ENCODE measurements at regions not wholly inside any gene's neighbourhood (a gene's known extent, or its start where the extent isn't known, plus 50 kb on each side); places are given as distances from the start of the nearest gene placed in this dataset.
"Not testable (repeated sequence)": the region's sequence is repeated elsewhere in the genome, so short reads cannot be mapped to it uniquely, and the experiment has no call there.

- not testable (repeated sequence) for H3K36me3 Mint-ChIP-seq, H3K4me1 Mint-ChIP-seq, H3K27ac Mint-ChIP-seq, H3K27me3 Mint-ChIP-seq, H3K4me3 Mint-ChIP-seq, H3K9me3 Mint-ChIP-seq
Observed at GRCh38 chr22:47860907-47861306, 1098.5 kb downstream of the TBC1D22A start.

GRCh38 chr22:47859881-47860525 is 1097.6 kb downstream of the TBC1D22A start:
- Mint-ChIP-seq H3K27ac (no peak overlapping the region), H3K4me3 (no peak overlapping the region), H3K9me3 (peaks cover 0 to 9% (median 5%) of the 10 kb centered on the region in 3 donors), H3K4me1 (no peaks in the 10 kb centered on the region), H3K36me3 (no peaks in the 10 kb centered on the region), H3K27me3 (peaks cover 3% of the 10 kb centered on the region)

DNA sequence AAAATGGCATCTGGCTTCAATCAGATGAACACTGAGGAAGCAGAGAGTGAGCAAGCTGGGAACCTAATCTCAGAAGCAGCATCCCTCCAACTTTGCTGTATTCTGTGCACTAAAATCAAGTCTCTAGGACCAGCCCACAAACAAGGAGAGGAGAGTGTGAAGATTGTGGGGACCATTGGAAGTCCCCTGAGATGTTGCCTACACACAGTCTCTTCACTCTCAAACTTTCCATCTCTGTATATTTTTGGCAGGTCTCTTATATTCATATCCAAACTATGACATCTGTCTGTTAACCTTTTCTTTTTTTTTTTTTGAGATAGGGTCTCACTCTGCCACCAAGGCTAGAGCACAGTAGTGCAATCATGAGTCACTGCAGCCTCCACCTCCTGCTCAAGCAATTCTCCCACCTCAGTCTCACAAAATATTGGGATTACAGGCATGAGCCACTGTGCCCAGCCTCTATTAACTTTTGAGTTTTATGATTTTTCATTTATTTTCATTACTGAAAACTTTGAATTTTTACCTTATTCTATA is 1096.4 kb downstream of the TBC1D22A start:
- Mint-ChIP-seq H3K27ac (no peak overlapping the region), H3K27me3 (peaks cover 3% of the 10 kb centered on the region), H3K9me3 (peaks cover 0 to 9% (median 5%) of the 10 kb centered on the region in 3 donors), H3K4me3 (no peak overlapping the region), H3K4me1 (no peaks in the 10 kb centered on the region), H3K36me3 (no peaks in the 10 kb centered on the region)

GRCh38 chr22:47854680-47855079 is 1092.2 kb downstream of the TBC1D22A start:
- Mint-ChIP-seq H3K27ac (no peak overlapping the region), H3K4me3 (no peak overlapping the region), H3K36me3 (peaks cover 1% of the 10 kb centered on the region), H3K4me1 (peaks cover 0 to 2% (median 0%) of the 10 kb centered on the region in 3 donors), H3K9me3 (peaks cover 0 to 9% (median 5%) of the 10 kb centered on the region in 3 donors), H3K27me3 (no peaks in the 10 kb centered on the region)

GRCh38 chr22:47854251-47854650 is 1091.8 kb downstream of the TBC1D22A start:
- H3K27me3 Mint-ChIP-seq = no peaks in the 10 kb centered on the region
- H3K36me3 Mint-ChIP-seq = peaks cover 1% of the 10 kb centered on the region
- H3K4me3 Mint-ChIP-seq = no peak overlapping the region
- H3K27ac Mint-ChIP-seq = no peak overlapping the region
- H3K9me3 Mint-ChIP-seq = peaks cover 0 to 9% (median 5%) of the 10 kb centered on the region in 3 donors
- peaks cover 0 to 2% (median 0%) of the 10 kb centered on the region in 3 donors for H3K4me1 Mint-ChIP-seq

DNA sequence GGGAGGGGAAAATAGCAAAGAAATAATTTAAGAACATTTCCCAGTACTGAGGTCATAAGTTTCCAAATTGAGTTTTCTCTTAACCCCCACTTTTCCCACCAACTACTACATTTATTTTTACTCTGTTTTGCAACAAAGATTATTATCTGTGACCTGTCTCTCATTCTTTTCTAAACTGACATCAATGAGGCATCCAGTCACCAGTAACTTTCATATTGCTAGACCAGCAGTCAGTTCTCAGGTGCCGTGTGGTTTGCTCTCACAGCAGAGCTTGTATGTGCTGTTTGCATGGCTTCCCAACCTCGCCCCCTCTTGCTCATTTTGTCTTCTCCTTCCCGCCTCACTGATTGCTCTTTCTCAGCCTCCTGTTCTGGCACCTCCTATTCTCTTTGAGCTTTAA is 1091.3 kb downstream of the TBC1D22A start:
- Mint-ChIP-seq H3K27ac (no peak overlapping the region), H3K36me3 (peaks cover 1% of the 10 kb centered on the region), H3K27me3 (peaks cover 1% of the 10 kb centered on the region), H3K4me1 (peaks cover 0 to 2% (median 0%) of the 10 kb centered on the region in 3 donors), H3K9me3 (peaks cover 0 to 7% (median 5%) of the 10 kb centered on the region in 3 donors), H3K4me3 (no peak overlapping the region)

DNA sequence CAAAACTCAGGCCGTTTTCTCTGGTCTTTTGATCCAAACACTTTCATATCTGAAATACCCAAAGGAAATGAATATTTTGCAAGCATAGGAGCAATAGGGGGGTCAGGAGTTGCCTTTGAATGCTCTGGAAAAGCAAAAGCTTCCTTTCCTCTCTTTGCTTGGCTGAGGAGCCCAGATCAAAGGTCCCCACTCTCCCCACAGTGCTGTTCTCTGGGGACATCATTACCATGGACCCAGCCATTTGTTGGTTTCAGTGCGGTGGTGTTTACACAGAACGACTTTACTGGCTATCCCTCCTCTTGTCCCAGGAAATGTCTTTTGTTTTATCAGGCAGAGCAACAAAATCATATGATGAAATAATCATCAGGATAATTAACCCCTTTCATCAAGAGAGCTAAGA is 1089.1 kb downstream of the TBC1D22A start:
- H3K4me1 Mint-ChIP-seq = peaks cover 0 to 3% (median 0%) of the 10 kb centered on the region in 3 donors
- peaks cover 3% of the 10 kb centered on the region for H3K36me3 Mint-ChIP-seq
- H3K27ac Mint-ChIP-seq = peak overlapping the region in 1 of 3 donors; percentile 4
- peaks cover 4% of the 10 kb centered on the region for H3K27me3 Mint-ChIP-seq
- no peak overlapping the region for H3K4me3 Mint-ChIP-seq
- H3K9me3 Mint-ChIP-seq = peaks cover 0 to 3% (median 0%) of the 10 kb centered on the region in 3 donors

DNA sequence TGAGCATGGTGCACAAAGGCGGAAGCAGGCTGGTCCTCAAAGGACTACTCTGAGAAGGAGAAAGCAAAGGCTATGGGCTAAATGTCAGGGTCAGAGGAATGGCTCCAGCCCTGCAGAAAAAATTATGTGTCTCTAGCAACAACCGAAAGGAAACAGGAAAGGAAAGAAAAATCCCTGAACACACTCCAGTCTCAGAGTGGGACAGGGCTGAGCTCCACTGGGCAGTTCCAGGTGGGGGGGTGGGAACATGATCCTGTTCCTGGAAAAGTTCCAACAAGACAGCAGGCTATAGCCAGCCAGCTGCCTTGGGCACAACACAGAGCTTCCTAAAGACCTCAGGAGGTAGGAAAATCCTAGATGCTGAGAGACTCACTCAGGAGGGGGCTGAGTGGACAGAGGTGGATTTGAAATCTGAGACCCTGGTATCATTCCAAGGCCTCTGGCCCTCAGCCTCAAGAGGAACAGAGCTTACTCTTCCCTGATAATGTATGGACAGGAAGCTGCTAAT is 1088.2 kb downstream of the TBC1D22A start:
- peaks cover 6% of the 10 kb centered on the region for H3K27me3 Mint-ChIP-seq
- H3K27ac Mint-ChIP-seq = no peak overlapping the region
- H3K36me3 Mint-ChIP-seq = peaks cover 3% of the 10 kb centered on the region
- H3K4me3 Mint-ChIP-seq = no peak overlapping the region
- H3K9me3 Mint-ChIP-seq = peaks cover 0 to 2% (median 0%) of the 10 kb centered on the region in 3 donors
- H3K4me1 Mint-ChIP-seq = peaks cover 0 to 3% (median 0%) of the 10 kb centered on the region in 3 donors

DNA sequence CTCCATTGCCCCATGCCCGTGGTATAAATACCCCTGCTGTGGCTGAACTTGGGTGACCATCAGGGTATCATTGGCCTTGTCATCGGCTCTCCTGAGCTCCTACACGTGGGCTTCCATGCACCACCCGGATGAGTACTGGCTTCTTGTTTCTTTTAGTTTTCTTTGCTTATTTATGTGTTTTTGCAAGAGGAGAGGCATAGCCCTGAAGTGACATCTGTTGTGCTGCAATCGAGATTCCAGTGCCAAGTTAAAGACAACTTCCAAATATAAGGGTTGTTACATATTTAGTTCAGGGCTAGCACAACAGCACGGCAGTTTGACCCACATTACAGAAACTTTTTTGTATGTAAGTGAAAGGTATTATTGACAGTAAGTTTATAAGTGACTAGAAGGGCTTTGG is 1087.1 kb downstream of the TBC1D22A start:
- H3K4me3 Mint-ChIP-seq = no peak overlapping the region
- H3K36me3 Mint-ChIP-seq = peaks cover 3% of the 10 kb centered on the region
- H3K4me1 Mint-ChIP-seq = peaks cover 0 to 3% (median 0%) of the 10 kb centered on the region in 3 donors
- no peak overlapping the region for H3K27ac Mint-ChIP-seq
- H3K9me3 Mint-ChIP-seq = peaks cover 0 to 2% (median 0%) of the 10 kb centered on the region in 3 donors
- H3K27me3 Mint-ChIP-seq = peaks cover 6% of the 10 kb centered on the region

- peaks cover 11% of the 10 kb centered on the region for H3K27me3 Mint-ChIP-seq
- peaks cover 0 to 2% (median 0%) of the 10 kb centered on the region in 3 donors for H3K4me1 Mint-ChIP-seq
- H3K36me3 Mint-ChIP-seq = peaks cover 3% of the 10 kb centered on the region
- H3K9me3 Mint-ChIP-seq = peaks cover 0 to under 1% (median 0%) of the 10 kb centered on the region in 3 donors
- no peak overlapping the region for H3K4me3 Mint-ChIP-seq
- H3K27ac Mint-ChIP-seq = no peak overlapping the region
Observed at GRCh38 chr22:47848184-47848920, 1085.9 kb downstream of the TBC1D22A start.

GRCh38 chr22:47847131-47847890 is 1084.9 kb downstream of the TBC1D22A start:
- Mint-ChIP-seq H3K27me3 (peaks cover 16% of the 10 kb centered on the region), H3K36me3 (peaks cover 1% of the 10 kb centered on the region), H3K4me3 (no peak overlapping the region), H3K4me1 (peaks cover 0 to 1% (median 0%) of the 10 kb centered on the region in 3 donors), H3K9me3 (no peaks in the 10 kb centered on the region), H3K27ac (no peak overlapping the region)

DNA sequence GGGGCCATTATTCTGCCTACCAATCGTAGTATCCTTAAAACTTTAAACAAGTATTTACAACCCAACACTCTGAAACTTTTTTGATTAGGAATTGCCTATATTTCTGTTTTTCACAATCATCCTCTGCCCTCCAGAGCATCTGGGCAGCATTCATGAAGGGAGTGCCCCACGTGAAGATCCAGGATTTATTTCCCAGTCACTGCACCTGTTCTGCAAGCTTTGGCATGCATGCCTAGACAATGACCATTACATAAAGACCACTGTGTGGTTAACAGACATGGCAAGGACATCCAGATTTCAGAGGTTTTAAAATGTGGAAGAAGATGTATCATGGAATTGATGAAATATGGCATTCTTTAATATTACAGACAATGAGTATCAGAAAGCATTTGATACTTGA is 1083.8 kb downstream of the TBC1D22A start:
- H3K9me3 Mint-ChIP-seq = no peaks in the 10 kb centered on the region
- H3K4me1 Mint-ChIP-seq = peaks cover 0 to 1% (median 0%) of the 10 kb centered on the region in 3 donors
- peaks cover 1% of the 10 kb centered on the region for H3K36me3 Mint-ChIP-seq
- H3K27me3 Mint-ChIP-seq = peaks cover 20% of the 10 kb centered on the region
- H3K4me3 Mint-ChIP-seq = no peak overlapping the region
- no peak overlapping the region for H3K27ac Mint-ChIP-seq

DNA sequence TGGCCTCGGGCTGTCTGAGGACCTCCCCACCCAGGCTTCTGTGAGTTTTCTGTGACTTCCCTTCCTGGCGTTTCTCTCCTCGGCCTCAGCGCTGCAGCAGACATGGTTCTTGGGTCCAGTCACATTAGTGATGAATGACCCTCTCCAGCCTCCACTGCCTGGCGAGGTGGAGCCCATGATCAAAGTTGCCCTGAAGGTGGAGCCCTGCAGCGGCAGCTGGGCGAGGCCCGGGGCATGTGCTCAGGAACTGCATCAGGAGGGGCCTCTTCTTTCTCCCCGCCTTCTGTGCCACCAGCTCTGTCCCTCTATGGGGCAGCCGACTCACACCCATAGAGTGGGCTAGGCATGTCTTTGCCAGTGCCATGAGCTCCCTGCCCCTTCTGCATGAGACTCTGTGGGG is 1079.7 kb downstream of the TBC1D22A start:
- Mint-ChIP-seq H3K27me3 (peaks cover 28% of the 10 kb centered on the region), H3K27ac (no peak overlapping the region), H3K4me3 (no peak overlapping the region), H3K9me3 (peaks cover 0 to 4% (median 2%) of the 10 kb centered on the region in 3 donors), H3K36me3 (peaks cover 1% of the 10 kb centered on the region), H3K4me1 (no peaks in the 10 kb centered on the region)

- H3K36me3 Mint-ChIP-seq = no peaks in the 10 kb centered on the region
- H3K27ac Mint-ChIP-seq = no peak overlapping the region
- H3K9me3 Mint-ChIP-seq = peaks cover 0 to 9% (median 2%) of the 10 kb centered on the region in 3 donors
- peaks cover 27% of the 10 kb centered on the region for H3K27me3 Mint-ChIP-seq
- H3K4me3 Mint-ChIP-seq = no peak overlapping the region
- no peaks in the 10 kb centered on the region for H3K4me1 Mint-ChIP-seq
Observed at GRCh38 chr22:47841156-47841555, 1078.7 kb downstream of the TBC1D22A start.
